Smooth muscle cell (in vitro differentiated cells): ENCODE measurements at regions not wholly inside any gene's neighbourhood (a gene's known extent, or its start where the extent isn't known, plus 50 kb on each side); places are given as distances from the start of the nearest gene placed in this dataset.

Experiments used
- DNase-seq: peaks from one replicate; lab custom pipeline; 2025; ENCODE audit not compliant: unreplicated experiment; lab: John Stamatoyannopoulos, UW
- H2AFZ ChIP-seq: fragments of 200-600 bp; sonication (generic); 2 replicates; pipeline ENCODE4 v1.6.0; 2016; ENCODE audit warnings: antibody characterized with exemption, low read depth, mild to moderate bottlenecking
- H3F3A ChIP-seq: fragments of 200-600 bp; sonication (generic); 2 replicates; pipeline ENCODE4 v1.6.0; 2017; ENCODE audit warnings: antibody characterized with exemption, low read depth
- H3K27ac ChIP-seq: fragments of 200-600 bp; sonication (generic); 2 replicates; pipeline ENCODE4 v1.5.1; 2016; ENCODE audit warnings: low read depth, mild to moderate bottlenecking
- H3K27me3 ChIP-seq: fragments of 200-600 bp; sonication (generic); 2 replicates; pipeline ENCODE4 v1.6.1; 2016; ENCODE audit warnings: low read depth, mild to moderate bottlenecking
- H3K36me3 ChIP-seq: fragments of 200-600 bp; sonication (generic); 2 replicates; pipeline ENCODE4 v1.5.1; 2016; ENCODE audit warnings: low read depth
- H3K4me1 ChIP-seq: fragments of 200-600 bp; sonication (generic); 2 replicates; pipeline ENCODE4 v1.5.1; 2016; ENCODE audit warnings: low read depth
- H3K4me2 ChIP-seq: fragments of 200-600 bp; sonication (generic); 2 replicates; pipeline ENCODE4 v1.6.0; 2016; ENCODE audit warnings: mild to moderate bottlenecking
- H3K4me3 ChIP-seq: fragments of 200-600 bp; sonication (generic); 2 replicates; pipeline ENCODE4 v1.5.1; 2016; ENCODE audit warnings: mild to moderate bottlenecking
- H3K79me2 ChIP-seq: fragments of 200-600 bp; sonication (generic); 2 replicates; pipeline ENCODE4 v1.6.0; 2016; ENCODE audit warnings: low read depth, mild to moderate bottlenecking
- H3K9ac ChIP-seq: fragments of 200-600 bp; sonication (generic); 2 replicates; pipeline ENCODE4 v1.6.0; 2016; ENCODE audit warnings: low read depth
- H3K9me3 ChIP-seq: fragments of 200-600 bp; sonication (generic); replicated peaks from 2 replicates; pipeline ENCODE4 v1.5.1; 2016; ENCODE audit warnings: low read depth
- H4K20me1 ChIP-seq: fragments of 200-600 bp; sonication (generic); 2 replicates; pipeline ENCODE4 v1.6.0; 2016; ENCODE audit warnings: low read depth
- WGBS: methylation state at CpG from one replicate; pipeline ENCODE4 v1.1.7; 2016; ENCODE audit warnings: low lambda C conversion rate; 5-methylcytosine and 5-hydroxymethylcytosine counted together
- TF ChIP-seq, protein P1 (sequence below): fragments of 200-600 bp; sonication (generic); IDR thresholded peaks from 2 replicates; pipeline ENCODE4 v1.5.1; 2017; ENCODE audit warnings: borderline replicate concordance, mild to moderate bottlenecking, antibody characterized with exemption; ENCODE audit not compliant: insufficient read depth, poor library complexity, severe bottlenecking

DNA sequence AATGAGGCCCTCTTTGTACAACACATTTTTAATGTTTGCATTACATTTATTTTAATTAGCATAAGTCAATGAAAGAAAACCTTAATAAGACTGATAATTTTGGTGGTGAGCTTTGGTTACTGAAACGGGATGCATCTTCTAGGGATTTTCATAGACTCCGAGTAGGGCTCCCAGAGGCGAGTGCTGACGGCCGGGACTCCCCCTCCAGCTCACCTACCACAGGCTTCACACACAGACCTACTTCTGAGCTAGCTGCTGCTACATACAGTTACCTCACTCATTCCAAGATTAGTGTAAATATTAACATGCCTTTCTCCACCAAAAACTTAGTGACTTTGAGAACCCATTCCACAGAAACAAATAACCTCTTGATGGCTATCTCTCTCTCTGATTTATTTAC, 271.1 kb downstream of the GALR1 start:
- Histone ChIP-seq H3K9me3 (no peaks in the 10 kb centered on the region), H2AFZ (no peak overlapping the region), H3K79me2 (no peaks in the 10 kb centered on the region), H4K20me1 (no peaks in the 10 kb centered on the region), H3K27me3 (no peaks in the 10 kb centered on the region), H3K27ac (no peak overlapping the region), H3K4me1 (no peaks in the 10 kb centered on the region), H3K36me3 (no peaks in the 10 kb centered on the region), H3K4me3 (no peak overlapping the region), H3K9ac (no peak overlapping the region), H3K4me2 (no peak overlapping the region), H3F3A (no peaks in the 10 kb centered on the region)
- 91% methylated on average over 5 of the region's 5 CpGs for WGBS
- no peak for DNase-seq
- TF ChIP-seq, protein P1, sequence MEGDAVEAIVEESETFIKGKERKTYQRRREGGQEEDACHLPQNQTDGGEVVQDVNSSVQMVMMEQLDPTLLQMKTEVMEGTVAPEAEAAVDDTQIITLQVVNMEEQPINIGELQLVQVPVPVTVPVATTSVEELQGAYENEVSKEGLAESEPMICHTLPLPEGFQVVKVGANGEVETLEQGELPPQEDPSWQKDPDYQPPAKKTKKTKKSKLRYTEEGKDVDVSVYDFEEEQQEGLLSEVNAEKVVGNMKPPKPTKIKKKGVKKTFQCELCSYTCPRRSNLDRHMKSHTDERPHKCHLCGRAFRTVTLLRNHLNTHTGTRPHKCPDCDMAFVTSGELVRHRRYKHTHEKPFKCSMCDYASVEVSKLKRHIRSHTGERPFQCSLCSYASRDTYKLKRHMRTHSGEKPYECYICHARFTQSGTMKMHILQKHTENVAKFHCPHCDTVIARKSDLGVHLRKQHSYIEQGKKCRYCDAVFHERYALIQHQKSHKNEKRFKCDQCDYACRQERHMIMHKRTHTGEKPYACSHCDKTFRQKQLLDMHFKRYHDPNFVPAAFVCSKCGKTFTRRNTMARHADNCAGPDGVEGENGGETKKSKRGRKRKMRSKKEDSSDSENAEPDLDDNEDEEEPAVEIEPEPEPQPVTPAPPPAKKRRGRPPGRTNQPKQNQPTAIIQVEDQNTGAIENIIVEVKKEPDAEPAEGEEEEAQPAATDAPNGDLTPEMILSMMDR: no peak

DNA sequence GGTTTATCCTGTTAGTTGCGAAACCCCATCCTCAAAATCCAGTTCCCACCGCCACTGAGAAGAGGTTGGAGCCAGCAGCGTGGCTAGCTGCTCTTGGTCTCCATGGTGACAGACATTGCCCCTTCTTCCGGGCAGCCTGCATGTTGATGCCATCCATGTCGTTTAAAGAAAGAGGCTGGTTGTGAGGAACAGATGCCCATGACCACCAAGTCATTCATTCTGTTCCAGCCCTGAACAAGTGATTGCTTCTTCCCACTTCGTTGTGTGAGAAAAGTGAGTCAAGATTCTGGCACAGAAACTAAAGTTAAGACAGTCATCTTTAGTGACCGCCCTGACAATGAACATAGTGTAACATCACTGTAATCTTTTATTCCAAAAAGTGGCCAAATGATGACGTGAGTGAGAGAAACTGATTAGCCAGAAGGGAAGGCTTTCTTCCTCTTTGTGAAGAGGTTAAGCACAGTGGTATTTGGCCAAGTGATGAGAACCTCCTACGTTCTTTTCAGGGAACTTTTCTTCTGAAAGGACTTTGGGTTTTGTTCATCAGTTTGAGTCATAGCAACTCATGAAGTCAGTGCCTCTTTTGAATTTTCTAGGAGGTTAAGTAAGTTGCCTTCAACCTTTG, 272.5 kb downstream of the GALR1 start:
- Histone ChIP-seq H3K27ac (no peak overlapping the region), H3K36me3 (no peaks in the 10 kb centered on the region), H3K4me2 (no peak overlapping the region), H2AFZ (no peak overlapping the region), H3K4me1 (no peaks in the 10 kb centered on the region), H4K20me1 (no peaks in the 10 kb centered on the region), H3K4me3 (no peak overlapping the region), H3F3A (no peaks in the 10 kb centered on the region), H3K27me3 (no peaks in the 10 kb centered on the region), H3K79me2 (no peaks in the 10 kb centered on the region), H3K9me3 (no peaks in the 10 kb centered on the region), H3K9ac (no peak overlapping the region)
- 91% methylated on average over 9 of the region's 9 CpGs for WGBS
- TF ChIP-seq, protein P1: no peak
- no peak for DNase-seq

DNA sequence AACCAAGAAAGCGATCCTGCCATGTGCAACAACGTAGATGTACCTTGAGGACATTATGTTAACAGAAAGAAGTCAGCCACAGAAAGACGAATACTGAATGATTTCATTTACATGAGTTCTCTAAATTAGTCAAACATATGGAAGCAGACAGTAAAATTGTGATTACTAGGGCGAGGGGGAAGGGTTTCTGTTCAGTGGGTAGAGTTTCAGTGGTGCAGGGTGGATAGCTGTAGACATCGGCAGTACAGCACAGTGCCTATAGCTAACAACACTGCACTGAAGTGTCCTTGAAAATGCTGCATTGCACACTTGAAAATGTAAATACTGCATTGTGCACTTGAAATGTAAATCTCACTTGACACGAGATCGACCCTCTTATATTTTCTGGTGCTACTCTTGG, 275.3 kb downstream of the GALR1 start:
- TF ChIP-seq, protein P1: no peak
- no peaks in the 10 kb centered on the region for H3K36me3 ChIP-seq
- no peak overlapping the region for H3K4me2 ChIP-seq
- no peaks in the 10 kb centered on the region for H3K27me3 ChIP-seq
- no peaks in the 10 kb centered on the region for H4K20me1 ChIP-seq
- no peak for DNase-seq
- H3K4me3 ChIP-seq: no peak overlapping the region
- H2AFZ ChIP-seq: no peak overlapping the region
- H3K9me3 ChIP-seq: no peaks in the 10 kb centered on the region
- 92% methylated on average over 7 of the region's 7 CpGs for WGBS
- no peaks in the 10 kb centered on the region for H3F3A ChIP-seq
- no peaks in the 10 kb centered on the region for H3K4me1 ChIP-seq
- no peak overlapping the region for H3K9ac ChIP-seq
- H3K79me2 ChIP-seq: no peaks in the 10 kb centered on the region
- H3K27ac ChIP-seq: no peak overlapping the region

DNA sequence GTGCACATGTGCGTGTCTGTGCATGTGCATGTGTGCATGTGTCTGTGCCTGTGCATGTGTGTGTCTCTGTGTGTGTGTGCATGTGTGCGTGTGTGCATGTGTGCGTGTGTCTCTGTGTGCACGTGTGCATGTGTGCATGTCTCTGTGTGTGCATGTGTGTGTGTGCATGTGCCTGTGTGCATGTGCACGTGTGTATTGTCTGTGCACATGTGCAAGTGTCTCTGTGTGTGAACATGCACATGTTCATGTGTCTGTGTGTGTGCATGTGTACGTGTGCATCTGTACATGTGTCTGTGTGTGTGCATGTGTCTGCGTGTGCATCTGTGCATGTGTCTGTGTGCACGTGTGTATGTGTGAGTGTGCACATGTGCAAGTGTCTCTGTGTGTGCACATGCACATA, 277.3 kb downstream of the GALR1 start:
- WGBS: 92% methylated on average over 8 of the region's 8 CpGs
- Histone ChIP-seq H3K4me2 (no peak overlapping the region), H3K79me2 (no peaks in the 10 kb centered on the region)

More for the DNA sequence above, 277.3 kb downstream of the GALR1 start:
- Histone ChIP-seq H2AFZ (no peak overlapping the region), H3K27ac (no peak overlapping the region), H3K9me3 (no peaks in the 10 kb centered on the region), H3K36me3 (no peaks in the 10 kb centered on the region), H3K9ac (no peak overlapping the region), H3K4me3 (no peak overlapping the region), H4K20me1 (no peaks in the 10 kb centered on the region), H3K4me1 (no peaks in the 10 kb centered on the region), H3K27me3 (no peaks in the 10 kb centered on the region), H3F3A (no peaks in the 10 kb centered on the region)
- TF ChIP-seq, protein P1: no peak
- DNase-seq: no peak
